ENCODE measurements at regions not wholly inside any gene's neighbourhood (a gene's known extent, or its start where the extent isn't known, plus 50 kb on each side); places are given as distances from the start of the nearest gene placed in this dataset.

- POLR2A ChIA-PET: no interaction called here
- CTCF ChIA-PET: no interaction called here
- peaks cover 2% of the 10 kb centered on the region for H3K27me3 Mint-ChIP-seq
- DNase-seq (no peak), ATAC-seq (ENCODE audit: low read depth) (no peak)
- no peak for TF ChIP-seq CTCF (IDR thresholded peaks at IDR 0.05)
- H3K4me3 Mint-ChIP-seq: no peak overlapping the region
- H3K4me1 Mint-ChIP-seq: no peaks in the 10 kb centered on the region
- no peaks in the 10 kb centered on the region for H3K9me3 Mint-ChIP-seq
- H3K36me3 Mint-ChIP-seq (ENCODE audit: low read depth): no peaks in the 10 kb centered on the region
- intact Hi-C loops (cut with micrococcal nuclease): no loop called here
- no peak overlapping the region for H3K27ac Mint-ChIP-seq
These were observed 292.6 kb downstream of the ALDH8A1 start for GRCh38 chr6:134657343-134657742.

GRCh38 chr6:134654751-134655150 is 295.1 kb downstream of the ALDH8A1 start:
- TF ChIP-seq CTCF (IDR thresholded peaks at IDR 0.05): no peak
- no peaks in the 10 kb centered on the region for H3K36me3 Mint-ChIP-seq (ENCODE audit: low read depth)
- ChIA-PET CTCF (no interaction called here), POLR2A (interaction anchor here (0.6 kb wide), 1 partner anchor 245 kb away, joined by 3 read pairs; no protein-coding TSS in a partner anchor)
- H3K27me3 Mint-ChIP-seq: peaks cover 5% of the 10 kb centered on the region
- DNase-seq: no peak
- H3K9me3 Mint-ChIP-seq: no peaks in the 10 kb centered on the region
- no peak overlapping the region for H3K4me3 Mint-ChIP-seq
- intact Hi-C loops (cut with micrococcal nuclease): no loop called here
- H3K4me1 Mint-ChIP-seq: no peaks in the 10 kb centered on the region
- no peak for ATAC-seq (ENCODE audit: low read depth)
- no peak overlapping the region for H3K27ac Mint-ChIP-seq

- Mint-ChIP-seq H3K36me3 (ENCODE audit: low read depth) (no peaks in the 10 kb centered on the region), H3K9me3 (no peaks in the 10 kb centered on the region), H3K27ac (no peak overlapping the region), H3K27me3 (peaks cover 7% of the 10 kb centered on the region), H3K4me3 (no peak overlapping the region), H3K4me1 (no peaks in the 10 kb centered on the region)
- TF ChIP-seq CTCF (IDR thresholded peaks at IDR 0.05): no peak
- CTCF ChIA-PET: no interaction called here
- no peak for DNase-seq
- intact Hi-C loops (cut with micrococcal nuclease): no loop called here
- no peak for ATAC-seq (ENCODE audit: low read depth)
- POLR2A ChIA-PET: no interaction called here
These were observed 298.4 kb downstream of the ALDH8A1 start for GRCh38 chr6:134651519-134651918.

GRCh38 chr6:134647861-134648260 is 302.0 kb downstream of the ALDH8A1 start:
- ChIA-PET CTCF (no interaction called here), POLR2A (no interaction called here)
- H3K27ac Mint-ChIP-seq: no peak overlapping the region
- no peaks in the 10 kb centered on the region for H3K4me1 Mint-ChIP-seq
- no peaks in the 10 kb centered on the region for H3K9me3 Mint-ChIP-seq
- H3K27me3 Mint-ChIP-seq: peaks cover 5% of the 10 kb centered on the region
- intact Hi-C loops (cut with micrococcal nuclease): loop anchor here (10.0 kb wide), 1 partner anchor 787 kb away; no protein-coding TSS in a partner anchor
- ATAC-seq (ENCODE audit: low read depth) (no peak), DNase-seq (no peak)
- H3K4me3 Mint-ChIP-seq: no peak overlapping the region
- H3K36me3 Mint-ChIP-seq (ENCODE audit: low read depth): no peaks in the 10 kb centered on the region
- no peak for TF ChIP-seq CTCF (IDR thresholded peaks at IDR 0.05)

GRCh38 chr6:134642819-134643218 is 307.1 kb downstream of the ALDH8A1 start:
- CTCF ChIA-PET: interaction anchor here (3.0 to 6.8 kb wide), 4 partner anchors 180 to 469 kb away, joined by 13 to 88 read pairs (median 55); no protein-coding TSS in a partner anchor
- intact Hi-C loops (cut with micrococcal nuclease): loop anchor here (5.0 to 10.0 kb wide), 2 partner anchors 271 to 792 kb away; no protein-coding TSS in a partner anchor
- POLR2A ChIA-PET: no interaction called here
- no peaks in the 10 kb centered on the region for H3K9me3 Mint-ChIP-seq
- ATAC-seq (ENCODE audit: low read depth) (no peak), DNase-seq (no peak)
- no peaks in the 10 kb centered on the region for H3K36me3 Mint-ChIP-seq (ENCODE audit: low read depth)
- TF ChIP-seq CTCF (IDR thresholded peaks at IDR 0.05): no peak
- no peak overlapping the region for H3K27ac Mint-ChIP-seq
- H3K4me1 Mint-ChIP-seq: peaks cover 7% of the 10 kb centered on the region
- H3K4me3 Mint-ChIP-seq: no peak overlapping the region
- H3K27me3 Mint-ChIP-seq: peaks cover under 1% of the 10 kb centered on the region
